AG09309 (cell line): ENCODE measurements at regions not wholly inside any gene's neighbourhood (a gene's known extent, or its start where the extent isn't known, plus 50 kb on each side); places are given as distances from the start of the nearest gene placed in this dataset.
"Not testable (repeated sequence)": the region's sequence is repeated elsewhere in the genome, so short reads cannot be mapped to it uniquely, and the experiment has no call there.

Experiments used
- DNase-seq: peaks from one replicate; pipeline ENCODE4 v3.0.0-alpha.2; 2010; ENCODE audit warnings: low read depth
- H3K4me3 ChIP-seq: 2 replicates; pipeline ENCODE4 v1.5.1; 2011; ENCODE audit warnings: mild to moderate bottlenecking, low read depth, low read length, moderate library complexity; ENCODE audit not compliant: control insufficient read depth
- CTCF ChIP-seq: IDR thresholded peaks from 2 replicates; pipeline ENCODE4 v1.5.1; 2011; ENCODE audit warnings: mild to moderate bottlenecking, low read depth, low read length, inconsistent platforms; ENCODE audit not compliant: insufficient read depth, control insufficient read depth; ENCODE audit errors: missing control alignments

- DNase-seq: no peak
- no peak for TF ChIP-seq CTCF
- no peak overlapping the region for H3K4me3 ChIP-seq
Measured at GRCh38 chr1:189697113-189697512, 780.6 kb downstream of the BRINP3 start.

- H3K4me3 ChIP-seq: no peak overlapping the region
- DNase-seq: no peak
- no peak for TF ChIP-seq CTCF
Measured at GRCh38 chr1:189701606-189702005, 776.1 kb downstream of the BRINP3 start.

GRCh38 chr1:189706594-189706993 lies 771.1 kb downstream of the BRINP3 start:
- TF ChIP-seq CTCF: no peak
- H3K4me3 ChIP-seq: no peak overlapping the region
- no peak for DNase-seq

GRCh38 chr1:189708674-189709073 lies 769.0 kb downstream of the BRINP3 start:
- no peak for DNase-seq
- H3K4me3 ChIP-seq: no peak overlapping the region
- TF ChIP-seq CTCF: no peak

GRCh38 chr1:189718147-189718795 lies 759.4 kb downstream of the BRINP3 start:
- not testable (repeated sequence) for H3K4me3 ChIP-seq, DNase-seq

GRCh38 chr1:189726806-189727205 lies 750.9 kb downstream of the BRINP3 start:
- DNase-seq: no peak
- H3K4me3 ChIP-seq: no peak overlapping the region
- no peak for TF ChIP-seq CTCF

GRCh38 chr1:189751311-189751710 lies 726.4 kb downstream of the BRINP3 start:
- DNase-seq: no peak
- TF ChIP-seq CTCF: no peak
- no peak overlapping the region for H3K4me3 ChIP-seq
